ENCODE measurements at regions not wholly inside any gene's neighbourhood (a gene's known extent, or its start where the extent isn't known, plus 50 kb on each side); places are given as distances from the start of the nearest gene placed in this dataset.

DNA sequence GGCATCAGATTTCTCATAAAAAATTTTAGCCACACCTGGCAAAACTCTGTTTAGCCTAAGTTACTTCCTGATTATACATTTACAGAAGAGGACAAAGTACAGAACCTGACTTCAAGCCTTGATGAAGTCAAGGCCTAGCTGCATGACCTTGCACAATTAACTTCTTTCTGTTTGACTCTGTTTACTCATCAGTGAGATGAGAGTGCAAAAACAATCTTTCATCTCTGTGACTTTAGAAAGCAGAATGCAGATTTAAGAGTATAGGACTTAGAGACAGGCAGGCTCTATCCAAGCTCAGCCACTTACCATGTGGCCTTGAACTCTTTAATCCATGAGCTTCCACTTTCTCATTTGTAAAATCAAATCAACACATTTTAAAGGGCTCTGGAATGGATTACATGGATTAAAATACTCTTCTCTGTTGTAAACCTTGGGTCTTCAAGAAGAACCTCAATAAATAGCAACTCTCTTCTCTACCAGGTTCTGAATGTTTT is 1178.9 kb downstream of the FLRT2 start:
- TF ChIP-seq POLR2AphosphoS5 (IDR thresholded peaks at IDR 0.05; ENCODE audit: insufficient read depth, low read depth, low read length) = no peak
- TF ChIP-seq, protein P1, sequence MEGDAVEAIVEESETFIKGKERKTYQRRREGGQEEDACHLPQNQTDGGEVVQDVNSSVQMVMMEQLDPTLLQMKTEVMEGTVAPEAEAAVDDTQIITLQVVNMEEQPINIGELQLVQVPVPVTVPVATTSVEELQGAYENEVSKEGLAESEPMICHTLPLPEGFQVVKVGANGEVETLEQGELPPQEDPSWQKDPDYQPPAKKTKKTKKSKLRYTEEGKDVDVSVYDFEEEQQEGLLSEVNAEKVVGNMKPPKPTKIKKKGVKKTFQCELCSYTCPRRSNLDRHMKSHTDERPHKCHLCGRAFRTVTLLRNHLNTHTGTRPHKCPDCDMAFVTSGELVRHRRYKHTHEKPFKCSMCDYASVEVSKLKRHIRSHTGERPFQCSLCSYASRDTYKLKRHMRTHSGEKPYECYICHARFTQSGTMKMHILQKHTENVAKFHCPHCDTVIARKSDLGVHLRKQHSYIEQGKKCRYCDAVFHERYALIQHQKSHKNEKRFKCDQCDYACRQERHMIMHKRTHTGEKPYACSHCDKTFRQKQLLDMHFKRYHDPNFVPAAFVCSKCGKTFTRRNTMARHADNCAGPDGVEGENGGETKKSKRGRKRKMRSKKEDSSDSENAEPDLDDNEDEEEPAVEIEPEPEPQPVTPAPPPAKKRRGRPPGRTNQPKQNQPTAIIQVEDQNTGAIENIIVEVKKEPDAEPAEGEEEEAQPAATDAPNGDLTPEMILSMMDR (IDR thresholded peaks at IDR 0.05; ENCODE audit: extremely low read depth in 1 of 2, insufficient read depth in 1 of 2, low read depth in 1 of 2, low read length in 2 of 2) = no peak
- TF ChIP-seq EZH2 (IDR thresholded peaks at IDR 0.05; ENCODE audit: borderline replicate concordance, low read depth, low read length, severe bottlenecking) = no peak
